Liver (tissue), 8 donors: ENCODE measurements at regions not wholly inside any gene's neighbourhood (a gene's known extent, or its start where the extent isn't known, plus 50 kb on each side); places are given as distances from the start of the nearest gene placed in this dataset.

ENCODE experiments used
- DNase-seq: peaks from one replicate; pipeline ENCODE4 v3.0.0-alpha.2; 2017; ENCODE audit warnings: low spot score
- H3K27ac ChIP-seq, 2 donors: one replicate each; pipeline ENCODE4 v1.7.0; 2013; ENCODE audit warnings: inconsistent platforms in 2 of 2, low read length in 2 of 2, control low read depth in 1 of 2, low read depth in 1 of 2, mild to moderate bottlenecking in 1 of 2
- H3K27me3 ChIP-seq, 4 donors: one replicate each; pipeline versions ENCODE4 v1.6.1 to v1.7.0; 2013; ENCODE audit warnings: low read length in 3 of 4, inconsistent platforms in 1 of 4, mild to moderate bottlenecking in 1 of 4, moderate library complexity in 1 of 4; ENCODE audit not compliant: control insufficient read depth in 4 of 4, insufficient read depth in 4 of 4
- H3K36me3 ChIP-seq, 4 donors: one replicate each; pipeline versions ENCODE4 v1.6.1 to v1.7.0; 2013; ENCODE audit warnings: low read length in 3 of 4, mild to moderate bottlenecking in 3 of 4, low read depth in 1 of 4, moderate library complexity in 1 of 4; ENCODE audit not compliant: control insufficient read depth in 4 of 4, insufficient read depth in 3 of 4
- H3K4me1 ChIP-seq, 4 donors: one replicate each; pipeline versions ENCODE4 v1.6.1 to v1.7.0; 2013; ENCODE audit warnings: low read length in 3 of 4, mild to moderate bottlenecking in 3 of 4, moderate library complexity in 1 of 4; ENCODE audit not compliant: control insufficient read depth in 4 of 4, insufficient read depth in 4 of 4
- H3K4me3 ChIP-seq, 3 donors: one replicate each; pipeline versions ENCODE4 v1.6.1 to v1.7.0; 2013; ENCODE audit warnings: low read length in 3 of 3, control low read depth in 1 of 3, low read depth in 1 of 3, mild to moderate bottlenecking in 1 of 3
- H3K9ac ChIP-seq, 2 donors: one replicate each; pipeline ENCODE4 v1.7.0; 2013; ENCODE audit warnings: low read length in 2 of 2, mild to moderate bottlenecking in 2 of 2, moderate library complexity in 2 of 2, control low read depth in 1 of 2, low read depth in 1 of 2
- H3K9me3 ChIP-seq, 4 donors: one replicate each; pipeline versions ENCODE4 v1.6.1 to v1.7.0; 2013; ENCODE audit warnings: low read length in 3 of 4; ENCODE audit not compliant: control insufficient read depth in 4 of 4
- ATF3 ChIP-seq: IDR thresholded peaks from 2 replicates; pipeline ENCODE4 v1.6.1; 2016; ENCODE audit warnings: antibody characterized with exemption
- CTCF ChIP-seq: fragments of 150-350 bp; IDR thresholded peaks from 2 replicates; pipeline ENCODE4 v1.5.1; 2017; ENCODE audit warnings: improper control_type of control experiment, low read depth, low read length; ENCODE audit not compliant: missing input control
- EGR1 ChIP-seq, 2 donors: IDR thresholded peaks; 2 replicates each; pipeline ENCODE4 v1.6.1; 2016 to 2018; ENCODE audit warnings: antibody characterized with exemption in 2 of 2, low read depth in 2 of 2
- FOXA1 ChIP-seq: IDR thresholded peaks from 2 replicates; pipeline ENCODE4 v1.6.1; 2016; ENCODE audit warnings: antibody characterized with exemption
- FOXA2 ChIP-seq: IDR thresholded peaks from 2 replicates; pipeline ENCODE4 v1.6.1; 2016; ENCODE audit warnings: antibody characterized with exemption
- JUND ChIP-seq, 2 donors: IDR thresholded peaks; 2 replicates each; pipeline ENCODE4 v1.6.1; 2016; ENCODE audit warnings: antibody characterized with exemption in 2 of 2
- MAX ChIP-seq: IDR thresholded peaks from 2 replicates; pipeline ENCODE4 v1.6.1; 2016; ENCODE audit warnings: antibody characterized with exemption
- NR2F2 ChIP-seq: IDR thresholded peaks from 2 replicates; pipeline ENCODE4 v1.6.1; 2016; ENCODE audit warnings: antibody characterized with exemption
- RAD21 ChIP-seq, 2 donors: IDR thresholded peaks; 2 replicates each; pipeline ENCODE4 v1.6.1; 2016; ENCODE audit warnings: antibody characterized with exemption in 2 of 2, mild to moderate bottlenecking in 2 of 2
- REST ChIP-seq: IDR thresholded peaks from 2 replicates; pipeline ENCODE4 v1.6.1; 2016; ENCODE audit warnings: antibody characterized with exemption, mild to moderate bottlenecking
- RXRA ChIP-seq, 2 donors: IDR thresholded peaks; 2 replicates each; pipeline ENCODE4 v1.6.1; 2017 to 2018; ENCODE audit warnings: antibody characterized with exemption in 2 of 2, mild to moderate bottlenecking in 1 of 2
- SP1 ChIP-seq: IDR thresholded peaks from 2 replicates; pipeline ENCODE4 v1.6.1; 2018; ENCODE audit warnings: antibody characterized with exemption, mild to moderate bottlenecking
- YY1 ChIP-seq: IDR thresholded peaks from 2 replicates; pipeline ENCODE4 v1.6.1; 2016; ENCODE audit warnings: antibody characterized with exemption, mild to moderate bottlenecking
- ZBTB33 ChIP-seq: IDR thresholded peaks from 2 replicates; pipeline ENCODE4 v1.6.1; 2016; ENCODE audit warnings: antibody characterized with exemption
- whole genome bisulfite sequencing: extraction: QIAGEN DNeasy Blood & Tissue Kit; methylation state at CpG from one replicate; pipeline ENCODE4 v1.1.7; 2013; 5-methylcytosine and 5-hydroxymethylcytosine counted together
- donor health status: healthy.
- donor health status: healthy.
- donor health status: healthy.
- donor health status: healthy.
- donor health status: healthy.

GRCh38 chr4:27360790-27361267, 500.2 kb downstream of the STIM2 start:
- Histone ChIP-seq H3K27me3 (no peaks in the 10 kb centered on the region), H3K4me1 (no peaks in the 10 kb centered on the region), H3K4me3 (no peak overlapping the region), H3K27ac (no peak overlapping the region), H3K36me3 (no peaks in the 10 kb centered on the region), H3K9me3 (no peaks in the 10 kb centered on the region), H3K9ac (no peak overlapping the region)
- WGBS: 59% methylated on average over 7 of the region's 7 CpGs
- TF ChIP-seq EGR1 (IDR thresholded peaks at IDR 0.05; ENCODE audit: low read depth in 2 of 2): no peak
- no peak for DNase-seq

GRCh38 chr4:27364509-27364908, 503.9 kb downstream of the STIM2 start:
- TF ChIP-seq YY1 (no peak), JUND (IDR thresholded peaks at IDR 0.05) (no peak), SP1 (no peak), FOXA2 (no peak), FOXA1 (no peak), RXRA (IDR thresholded peaks at IDR 0.05) (no peak), EGR1 (IDR thresholded peaks at IDR 0.05; ENCODE audit: low read depth in 2 of 2) (no peak), ZBTB33 (no peak), RAD21 (IDR thresholded peaks at IDR 0.05) (no peak), NR2F2 (no peak), MAX (no peak)
- DNase-seq: no peak
- H3K9ac ChIP-seq: no peak overlapping the region
- no peak overlapping the region for H3K27ac ChIP-seq
- no peaks in the 10 kb centered on the region for H3K9me3 ChIP-seq
- no peaks in the 10 kb centered on the region for H3K4me1 ChIP-seq
- no peaks in the 10 kb centered on the region for H3K36me3 ChIP-seq
- no peaks in the 10 kb centered on the region for H3K27me3 ChIP-seq
- H3K4me3 ChIP-seq: no peak overlapping the region
- 94% methylated on average over 6 of the region's 6 CpGs for WGBS

- H3K9me3 ChIP-seq: no peaks in the 10 kb centered on the region
- WGBS: 31% methylated on average over 2 of the region's 2 CpGs
- H3K27ac ChIP-seq: no peak overlapping the region
- H3K4me3 ChIP-seq: no peak overlapping the region
- TF ChIP-seq ATF3: no peak
- DNase-seq: no peak
- no peak overlapping the region for H3K9ac ChIP-seq
- no peaks in the 10 kb centered on the region for H3K27me3 ChIP-seq
- no peaks in the 10 kb centered on the region for H3K36me3 ChIP-seq
- H3K4me1 ChIP-seq: no peaks in the 10 kb centered on the region
Observed at GRCh38 chr4:27366104-27366823, 505.6 kb downstream of the STIM2 start.

GRCh38 chr4:27368781-27369180, 508.1 kb downstream of the STIM2 start:
- Histone ChIP-seq H3K4me3 (no peak overlapping the region), H3K36me3 (no peaks in the 10 kb centered on the region), H3K27me3 (no peaks in the 10 kb centered on the region), H3K9ac (no peak overlapping the region), H3K4me1 (no peaks in the 10 kb centered on the region), H3K9me3 (no peaks in the 10 kb centered on the region), H3K27ac (no peak overlapping the region)
- DNase-seq: no peak
- TF ChIP-seq CTCF (no peak), REST (no peak), EGR1 (IDR thresholded peaks at IDR 0.05; ENCODE audit: low read depth in 2 of 2) (no peak), RAD21 (IDR thresholded peaks at IDR 0.05) (no peak)
- WGBS: 66% methylated on average over 1 of the region's 1 CpG
